ENCODE measurements at regions not wholly inside any gene's neighbourhood (a gene's known extent, or its start where the extent isn't known, plus 50 kb on each side); places are given as distances from the start of the nearest gene placed in this dataset.
"Not testable (repeated sequence)": the region's sequence is repeated elsewhere in the genome, so short reads cannot be mapped to it uniquely, and the experiment has no call there.

DNA sequence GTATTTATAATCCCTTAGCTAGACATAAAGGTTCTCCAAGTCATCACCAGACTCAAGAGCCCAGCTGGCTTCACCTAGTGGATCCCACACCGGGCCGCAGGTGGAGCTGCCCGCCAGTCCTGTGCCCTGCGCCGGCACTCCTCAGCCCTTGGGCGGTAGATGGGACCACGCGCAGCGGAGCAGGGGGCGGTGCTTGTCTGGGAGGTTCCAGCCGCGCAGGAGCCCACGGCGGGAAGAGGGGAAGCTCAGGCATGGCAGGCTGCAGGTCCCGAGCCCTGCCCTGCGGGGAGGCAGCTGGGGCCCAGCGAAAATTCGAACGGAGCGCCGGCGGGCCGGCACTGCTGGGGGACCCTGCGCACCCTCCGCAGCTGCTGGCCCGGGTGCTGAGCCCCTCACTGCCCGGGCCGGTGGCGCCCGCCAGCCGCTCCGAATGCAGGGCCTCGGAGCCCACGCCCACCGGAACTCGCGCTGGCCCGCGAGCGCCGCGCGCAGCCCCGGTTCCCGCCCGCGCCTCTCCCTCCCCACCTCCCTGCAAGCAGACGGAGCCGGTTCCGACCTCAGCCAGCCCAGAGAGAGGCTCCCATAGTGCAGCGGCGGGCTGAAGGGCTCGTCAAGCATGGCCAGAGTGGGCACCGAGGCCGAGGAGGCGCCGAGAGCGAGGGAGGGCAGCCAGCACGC, 675.6 kb downstream of the REEP3 start:
- Mint-ChIP-seq H3K27ac (no peak overlapping the region), H3K27me3 (ENCODE audit: low read depth in 3 of 3) (peaks cover 0 to 2% (median 2%) of the 10 kb centered on the region in 3 donors), H3K9me3 (peaks cover 0 to 20% (median 3%) of the 10 kb centered on the region in 6 donors), H3K4me3 (no peak overlapping the region), H3K36me3 (no peaks in the 10 kb centered on the region), H3K4me1 (no peaks in the 10 kb centered on the region)
- no peak for DNase-seq

DNA sequence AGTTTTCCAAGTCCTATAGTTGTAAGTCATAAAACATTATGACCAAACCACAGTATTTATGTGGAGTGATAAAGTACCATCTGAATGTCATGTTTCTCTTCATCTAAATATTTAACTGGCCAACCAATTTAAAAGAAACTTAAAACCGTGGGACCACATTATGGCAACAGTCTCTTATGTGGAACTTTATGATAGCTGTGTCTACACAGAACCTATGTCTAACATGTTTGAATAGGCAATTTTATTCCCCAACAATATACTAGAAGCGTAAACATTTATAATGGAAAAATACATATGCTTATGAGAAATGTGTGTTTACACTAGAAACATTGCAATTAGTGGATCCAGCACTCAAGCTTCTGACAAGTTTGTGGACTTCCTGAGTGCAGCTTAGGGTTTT, 680.7 kb downstream of the REEP3 start:
- Mint-ChIP-seq H3K9me3 (peaks cover 4 to 26% (median 7%) of the 10 kb centered on the region in 6 donors), H3K27me3 (ENCODE audit: low read depth in 3 of 3) (peaks cover 0 to 2% (median 0%) of the 10 kb centered on the region in 3 donors), H3K4me3 (no peak overlapping the region), H3K36me3 (no peaks in the 10 kb centered on the region), H3K4me1 (no peaks in the 10 kb centered on the region), H3K27ac (no peak overlapping the region)
- no peak for DNase-seq

DNA sequence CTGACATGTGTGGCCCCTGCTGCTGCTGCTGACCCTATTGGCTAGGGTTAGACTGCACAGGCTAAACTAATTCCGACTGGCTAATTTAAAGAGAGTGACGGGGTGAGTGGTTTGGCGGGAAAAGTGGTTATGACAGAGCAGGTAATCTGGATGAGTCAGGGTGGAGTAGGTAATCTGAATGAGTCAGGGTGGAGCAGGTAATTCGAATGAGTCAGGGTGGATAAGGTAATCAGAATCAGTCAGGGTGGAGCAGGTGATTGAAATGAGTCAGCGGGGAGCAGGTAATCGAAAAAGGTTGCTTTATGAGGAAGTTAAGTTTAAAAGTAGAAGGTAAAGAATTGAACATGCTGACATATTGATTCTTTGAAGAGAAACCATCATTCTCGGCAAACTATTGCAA, 683.3 kb downstream of the REEP3 start:
- H3K9me3 Mint-ChIP-seq: peaks cover 4 to 46% (median 10%) of the 10 kb centered on the region in 6 donors
- not testable (repeated sequence) for H3K4me3 Mint-ChIP-seq; H3K36me3 Mint-ChIP-seq; DNase-seq; H3K4me1 Mint-ChIP-seq; H3K27me3 Mint-ChIP-seq (ENCODE audit: low read depth in 3 of 3); H3K27ac Mint-ChIP-seq

DNA sequence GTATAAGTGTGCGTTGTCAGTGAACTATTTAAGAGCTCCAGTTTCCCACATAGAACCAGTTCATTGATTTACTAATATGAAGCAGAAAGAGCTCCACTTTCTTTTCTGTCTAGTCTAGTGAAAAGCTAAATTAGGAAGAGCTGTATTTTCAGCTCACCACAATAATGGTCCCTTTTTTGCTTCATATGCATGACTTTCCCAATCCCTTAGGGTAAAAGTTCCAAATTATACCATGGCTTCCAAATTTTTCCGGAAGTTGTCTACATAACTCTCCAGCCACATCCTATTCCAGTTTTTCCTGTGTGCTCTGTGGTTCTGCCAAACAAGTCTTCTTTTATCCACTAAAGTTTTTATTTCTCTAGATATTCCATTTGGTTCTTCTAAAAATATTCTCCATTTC, 685.2 kb downstream of the REEP3 start:
- H3K4me3 Mint-ChIP-seq: no peak overlapping the region
- no peak overlapping the region for H3K27ac Mint-ChIP-seq
- no peaks in the 10 kb centered on the region for H3K4me1 Mint-ChIP-seq

DNA sequence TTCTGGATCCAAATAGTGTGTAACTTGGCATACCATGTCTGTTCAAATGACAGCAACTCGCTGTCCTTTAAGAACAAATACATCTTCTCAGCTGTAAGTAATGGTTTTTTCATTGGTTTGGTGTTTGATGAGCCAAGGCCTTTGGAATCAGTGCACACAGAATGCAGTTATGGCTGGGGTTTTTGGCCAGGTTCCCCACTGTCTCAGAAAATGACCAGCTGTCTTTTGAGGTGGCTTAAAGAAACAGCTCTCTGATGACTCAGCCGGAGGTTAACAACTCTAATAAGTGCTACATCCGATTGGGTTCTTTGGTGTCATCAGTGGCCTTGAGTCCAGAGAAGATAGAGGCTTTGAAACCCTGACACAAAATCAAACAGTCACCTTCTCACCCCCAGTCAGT, 688.4 kb downstream of the REEP3 start:
- no peak overlapping the region for H3K27ac Mint-ChIP-seq
- H3K4me1 Mint-ChIP-seq: no peaks in the 10 kb centered on the region
- no peak for DNase-seq
- H3K4me3 Mint-ChIP-seq: no peak overlapping the region
- H3K36me3 Mint-ChIP-seq: no peaks in the 10 kb centered on the region
- peaks cover under 1 to 39% (median 11%) of the 10 kb centered on the region in 6 donors for H3K9me3 Mint-ChIP-seq
- no peaks in the 10 kb centered on the region for H3K27me3 Mint-ChIP-seq (ENCODE audit: low read depth in 3 of 3)

More for the DNA sequence above, 685.2 kb downstream of the REEP3 start:
- no peaks in the 10 kb centered on the region for H3K36me3 Mint-ChIP-seq
- H3K9me3 Mint-ChIP-seq: peaks cover 4 to 49% (median 13%) of the 10 kb centered on the region in 6 donors
- H3K27me3 Mint-ChIP-seq (ENCODE audit: low read depth in 3 of 3): no peaks in the 10 kb centered on the region
- DNase-seq: no peak

DNA sequence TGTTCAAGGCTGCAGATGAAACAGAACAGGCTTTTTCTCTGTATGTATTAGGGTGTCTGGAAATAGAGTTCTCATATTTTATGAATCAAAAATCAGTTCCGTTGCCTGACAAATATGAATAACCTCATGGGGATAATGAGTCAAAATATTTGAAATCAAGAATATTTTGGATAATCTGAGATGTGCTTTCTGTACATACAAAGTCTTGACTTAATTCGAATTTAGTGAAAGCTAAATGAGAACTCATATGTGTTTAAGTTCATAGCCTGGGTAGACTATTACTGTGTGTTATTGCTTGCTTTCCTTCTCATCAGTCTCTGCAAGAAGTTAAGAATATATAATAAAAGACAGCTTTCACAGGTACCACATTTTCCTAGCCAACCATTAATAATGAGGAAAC, 689.0 kb downstream of the REEP3 start:
- H3K27me3 Mint-ChIP-seq (ENCODE audit: low read depth in 3 of 3): no peaks in the 10 kb centered on the region
- no peak overlapping the region for H3K4me3 Mint-ChIP-seq
- no peaks in the 10 kb centered on the region for H3K36me3 Mint-ChIP-seq
- no peak for DNase-seq
- H3K4me1 Mint-ChIP-seq: no peaks in the 10 kb centered on the region
- H3K9me3 Mint-ChIP-seq: peaks cover 0 to 38% (median 11%) of the 10 kb centered on the region in 6 donors
- H3K27ac Mint-ChIP-seq: no peak overlapping the region

DNA sequence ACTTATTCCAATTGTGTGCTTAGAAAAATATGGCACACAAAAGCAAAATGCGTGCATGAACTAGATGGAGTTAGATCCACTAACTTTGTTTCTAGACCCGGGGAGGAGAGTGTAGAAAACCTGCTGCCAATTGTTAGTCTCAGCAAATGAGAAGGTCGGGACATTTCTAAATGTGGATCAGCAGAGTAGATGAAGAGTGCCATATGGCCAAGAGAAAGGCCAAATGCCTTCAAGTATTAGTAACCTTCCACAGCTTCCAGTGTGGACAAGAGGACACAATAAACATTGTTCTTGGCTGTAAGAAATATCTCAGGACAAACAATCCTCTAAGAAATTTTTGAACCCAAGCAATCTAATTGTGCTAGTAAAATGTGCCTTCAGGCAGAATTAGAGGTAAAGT, 690.3 kb downstream of the REEP3 start:
- H3K9me3 Mint-ChIP-seq: peaks cover 0 to 38% (median 10%) of the 10 kb centered on the region in 6 donors
- no peak for DNase-seq
- H3K27me3 Mint-ChIP-seq (ENCODE audit: low read depth in 3 of 3): no peaks in the 10 kb centered on the region
- H3K36me3 Mint-ChIP-seq: no peaks in the 10 kb centered on the region
- H3K4me3 Mint-ChIP-seq: no peak overlapping the region
- no peaks in the 10 kb centered on the region for H3K4me1 Mint-ChIP-seq
- H3K27ac Mint-ChIP-seq: no peak overlapping the region

DNA sequence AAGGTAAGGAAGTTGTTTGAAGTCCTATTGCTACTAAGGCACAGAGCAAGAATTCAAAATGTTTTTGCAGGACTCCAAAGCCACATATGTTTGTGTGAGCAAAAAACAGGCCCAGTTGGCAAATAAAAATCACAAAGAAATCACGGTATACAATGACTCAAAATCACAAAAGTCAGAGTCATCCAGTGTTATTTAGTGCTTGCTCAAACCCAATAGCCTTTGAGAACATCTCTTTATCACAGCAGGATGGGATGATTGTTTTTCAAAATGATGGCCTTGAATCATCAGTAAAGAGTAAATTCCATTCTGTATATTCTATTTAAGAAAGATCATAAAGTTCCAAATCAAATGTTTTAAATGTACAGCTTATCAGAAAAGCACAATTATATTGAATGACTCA, 693.9 kb downstream of the REEP3 start:
- no peak overlapping the region for H3K27ac Mint-ChIP-seq
- H3K9me3 Mint-ChIP-seq: peaks cover 0 to 19% (median 7%) of the 10 kb centered on the region in 6 donors
- no peaks in the 10 kb centered on the region for H3K36me3 Mint-ChIP-seq
- no peak overlapping the region for H3K4me3 Mint-ChIP-seq
- no peaks in the 10 kb centered on the region for H3K4me1 Mint-ChIP-seq
- no peak for DNase-seq
- no peaks in the 10 kb centered on the region for H3K27me3 Mint-ChIP-seq (ENCODE audit: low read depth in 3 of 3)

DNA sequence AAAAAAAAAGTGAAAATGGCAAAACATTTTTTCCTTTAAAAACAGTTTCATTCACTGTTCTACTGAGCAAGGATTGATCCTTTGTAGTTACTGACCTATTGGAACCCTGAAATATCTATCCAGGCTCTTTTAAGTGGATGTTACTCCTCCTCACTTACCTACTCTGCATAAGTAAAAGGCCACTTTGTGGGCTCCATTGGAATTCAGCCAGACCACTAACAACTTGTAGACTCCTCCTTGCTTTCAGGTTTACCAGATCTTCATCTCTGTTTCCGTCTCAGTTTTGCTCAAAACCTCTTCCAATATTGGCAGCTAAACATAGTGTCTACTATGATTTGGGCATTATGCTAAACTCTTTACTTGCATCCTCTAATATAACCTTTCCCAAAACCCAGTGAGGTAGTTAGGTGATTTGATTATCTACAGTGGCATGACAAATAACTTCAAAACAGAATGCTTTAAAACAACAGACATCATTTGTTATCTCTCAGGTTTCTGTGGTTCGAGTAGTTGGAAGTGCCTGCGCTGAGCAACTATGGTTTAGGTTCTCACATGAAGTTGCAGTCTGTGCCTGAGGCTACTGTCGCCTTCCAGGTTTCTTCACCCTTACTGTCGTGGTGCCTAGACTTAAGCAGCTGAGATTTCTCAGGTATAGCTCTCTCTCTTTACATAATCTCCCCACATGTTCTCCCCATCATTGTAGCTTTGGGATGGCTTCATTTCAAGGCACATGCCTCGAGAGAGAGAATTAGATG, 698.2 kb downstream of the REEP3 start:
- no peak for DNase-seq
- Mint-ChIP-seq H3K9me3 (peaks cover 2 to 24% (median 13%) of the 10 kb centered on the region in 6 donors), H3K4me1 (no peaks in the 10 kb centered on the region), H3K4me3 (no peak overlapping the region), H3K36me3 (no peaks in the 10 kb centered on the region), H3K27me3 (ENCODE audit: low read depth in 3 of 3) (no peaks in the 10 kb centered on the region), H3K27ac (no peak overlapping the region)

DNA sequence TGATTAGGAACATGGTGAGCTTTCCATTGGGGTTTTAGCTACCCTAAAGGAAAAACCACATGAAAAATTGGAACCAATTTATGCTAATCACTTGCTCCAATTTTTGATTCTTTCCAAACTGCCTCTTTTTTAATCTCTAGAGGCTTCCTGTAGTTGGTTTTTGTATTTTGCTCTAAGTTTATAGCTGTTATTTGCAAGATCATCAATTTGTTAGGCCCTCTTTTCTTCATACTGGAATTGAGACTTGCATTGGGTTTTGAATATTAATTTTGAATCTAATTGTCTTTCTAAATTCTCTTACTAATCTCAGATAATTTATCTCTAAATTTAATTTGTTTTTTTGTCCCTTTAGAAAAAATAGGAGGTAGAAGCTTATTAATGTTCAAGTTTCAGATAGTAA, 713.3 kb downstream of the REEP3 start:
- Mint-ChIP-seq H3K27ac (no peak overlapping the region), H3K4me1 (no peaks in the 10 kb centered on the region), H3K4me3 (no peak overlapping the region), H3K9me3 (peaks cover 13 to 27% (median 18%) of the 10 kb centered on the region in 6 donors), H3K27me3 (ENCODE audit: low read depth in 3 of 3) (no peaks in the 10 kb centered on the region), H3K36me3 (no peaks in the 10 kb centered on the region)
- DNase-seq: no peak

DNA sequence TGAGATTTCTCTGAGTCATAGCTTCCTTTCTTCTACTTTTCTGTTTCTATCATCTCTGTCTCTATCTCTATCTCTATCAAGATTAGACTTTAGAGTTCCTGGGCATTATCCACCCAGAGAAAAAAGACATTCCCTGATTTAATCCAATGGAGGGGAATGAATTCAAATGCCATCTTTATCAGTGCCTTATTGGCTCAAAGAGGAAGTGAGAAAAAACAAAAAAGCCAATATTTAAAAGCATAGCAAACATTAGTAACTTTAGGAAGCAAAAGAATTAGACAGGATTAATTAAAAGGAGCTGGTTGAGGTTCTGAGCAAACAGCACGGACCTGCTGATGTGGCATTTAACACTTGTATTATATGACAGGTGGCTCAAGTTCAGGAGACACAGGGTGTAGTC, 736.5 kb downstream of the REEP3 start:
- Mint-ChIP-seq H3K36me3 (no peaks in the 10 kb centered on the region), H3K4me1 (no peaks in the 10 kb centered on the region), H3K4me3 (no peak overlapping the region), H3K27me3 (ENCODE audit: low read depth in 3 of 3) (no peaks in the 10 kb centered on the region), H3K27ac (no peak overlapping the region), H3K9me3 (peaks cover 3 to 18% (median 8%) of the 10 kb centered on the region in 6 donors)
- no peak for DNase-seq

DNA sequence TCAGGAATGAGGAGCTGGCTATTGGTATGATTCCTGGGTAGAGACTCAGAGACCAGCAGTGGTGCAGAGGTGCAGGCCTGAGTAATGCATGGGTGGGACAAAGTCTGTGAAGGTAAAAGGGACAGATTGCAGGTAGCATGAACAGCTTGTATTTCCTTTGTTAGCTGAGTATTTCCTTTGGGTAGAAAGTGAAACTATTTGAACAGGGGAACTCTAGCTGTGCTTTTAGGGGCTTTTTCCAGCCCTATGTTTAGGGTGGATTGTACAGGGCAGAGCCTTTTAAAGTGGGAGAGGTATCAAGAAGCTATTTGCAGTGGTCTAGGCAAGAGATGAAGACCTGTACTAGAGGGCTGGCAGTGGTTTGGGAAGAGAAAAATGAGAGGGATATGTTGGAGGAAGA, 739.9 kb downstream of the REEP3 start:
- H3K9me3 Mint-ChIP-seq: peaks cover 3 to 24% (median 11%) of the 10 kb centered on the region in 6 donors
- no peaks in the 10 kb centered on the region for H3K4me1 Mint-ChIP-seq
- no peak overlapping the region for H3K4me3 Mint-ChIP-seq
- H3K27me3 Mint-ChIP-seq (ENCODE audit: low read depth in 3 of 3): no peaks in the 10 kb centered on the region
- H3K36me3 Mint-ChIP-seq: no peaks in the 10 kb centered on the region
- no peak for DNase-seq
- no peak overlapping the region for H3K27ac Mint-ChIP-seq

DNA sequence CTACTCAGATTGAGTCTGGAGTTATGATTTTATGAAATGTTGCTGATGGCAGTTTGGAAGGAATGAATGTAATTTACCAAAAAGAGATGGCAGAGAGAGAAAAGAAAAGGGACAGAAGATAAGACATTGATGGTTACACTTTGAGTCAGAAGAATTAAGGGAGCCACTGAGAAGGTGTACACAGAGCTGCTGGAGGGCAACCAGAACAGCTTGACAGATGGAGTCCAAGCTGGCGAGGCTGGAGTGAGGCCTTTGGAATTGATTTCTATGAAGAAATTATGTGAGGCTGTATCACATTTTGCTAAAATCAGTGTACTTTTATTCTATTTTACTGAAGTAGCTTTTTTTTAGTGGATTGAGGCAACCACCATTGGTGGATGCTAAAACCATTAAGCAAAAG, 740.5 kb downstream of the REEP3 start:
- Mint-ChIP-seq H3K27me3 (ENCODE audit: low read depth in 3 of 3) (no peaks in the 10 kb centered on the region), H3K27ac (no peak overlapping the region), H3K36me3 (no peaks in the 10 kb centered on the region), H3K4me1 (no peaks in the 10 kb centered on the region), H3K4me3 (no peak overlapping the region), H3K9me3 (peaks cover 3 to 22% (median 11%) of the 10 kb centered on the region in 6 donors)
- no peak for DNase-seq

DNA sequence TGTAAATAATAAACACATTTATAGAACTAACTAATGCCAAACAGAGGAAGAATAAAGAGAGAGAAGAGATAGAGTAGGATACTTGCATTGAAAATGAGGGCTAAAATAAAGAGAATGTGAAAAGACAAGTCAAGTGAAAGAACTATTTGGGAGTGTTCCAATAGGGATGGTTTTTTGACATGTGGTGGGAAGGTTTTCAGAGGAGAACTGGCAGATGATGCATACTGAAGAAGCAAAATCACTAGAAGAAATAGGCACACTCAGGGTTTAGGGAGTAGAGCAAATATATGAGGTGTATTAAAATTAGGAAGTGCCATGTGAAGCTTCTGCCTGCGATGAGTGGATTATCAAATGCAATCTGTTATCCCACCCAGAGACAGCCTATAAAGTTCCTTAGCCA, 744.8 kb downstream of the REEP3 start:
- DNase-seq: no peak
- H3K4me1 Mint-ChIP-seq: no peaks in the 10 kb centered on the region
- H3K36me3 Mint-ChIP-seq: no peaks in the 10 kb centered on the region
- no peak overlapping the region for H3K4me3 Mint-ChIP-seq
- H3K27ac Mint-ChIP-seq: no peak overlapping the region
- H3K27me3 Mint-ChIP-seq (ENCODE audit: low read depth in 3 of 3): peaks cover 0 to 2% (median 0%) of the 10 kb centered on the region in 3 donors
- H3K9me3 Mint-ChIP-seq: peaks cover 3 to 24% (median 9%) of the 10 kb centered on the region in 6 donors

Data from immature natural killer cell (primary cell).